GM12872 (cell line): ENCODE measurements at regions not wholly inside any gene's neighbourhood (a gene's known extent, or its start where the extent isn't known, plus 50 kb on each side); places are given as distances from the start of the nearest gene placed in this dataset.

ENCODE experiments used
- CTCF ChIP-seq: IDR thresholded peaks from 3 replicates; pipeline ENCODE4 v1.5.1; 2011; ENCODE audit warnings: low read depth, mild to moderate bottlenecking, low read length, moderate library complexity; ENCODE audit not compliant: insufficient read depth

GRCh38 chr13:111534751-111535522 lies 214.5 kb downstream of the TEX29 start:
- TF ChIP-seq CTCF: no peak

- TF ChIP-seq CTCF: no peak
Measured at GRCh38 chr13:111535523-111535811, 215.0 kb downstream of the TEX29 start.

GRCh38 chr13:111536075-111536642 lies 215.7 kb downstream of the TEX29 start:
- TF ChIP-seq CTCF: no peak

- no peak for TF ChIP-seq CTCF
Measured at GRCh38 chr13:111537115-111537728, 216.8 kb downstream of the TEX29 start.

GRCh38 chr13:111537843-111538499 lies 217.5 kb downstream of the TEX29 start:
- no peak for TF ChIP-seq CTCF

GRCh38 chr13:111539252-111539651 lies 218.8 kb downstream of the TEX29 start:
- no peak for TF ChIP-seq CTCF

GRCh38 chr13:111539791-111540446 lies 219.5 kb downstream of the TEX29 start:
- TF ChIP-seq CTCF: no peak
